ENCODE measurements at regions not wholly inside any gene's neighbourhood (a gene's known extent, or its start where the extent isn't known, plus 50 kb on each side); places are given as distances from the start of the nearest gene placed in this dataset.

DNA sequence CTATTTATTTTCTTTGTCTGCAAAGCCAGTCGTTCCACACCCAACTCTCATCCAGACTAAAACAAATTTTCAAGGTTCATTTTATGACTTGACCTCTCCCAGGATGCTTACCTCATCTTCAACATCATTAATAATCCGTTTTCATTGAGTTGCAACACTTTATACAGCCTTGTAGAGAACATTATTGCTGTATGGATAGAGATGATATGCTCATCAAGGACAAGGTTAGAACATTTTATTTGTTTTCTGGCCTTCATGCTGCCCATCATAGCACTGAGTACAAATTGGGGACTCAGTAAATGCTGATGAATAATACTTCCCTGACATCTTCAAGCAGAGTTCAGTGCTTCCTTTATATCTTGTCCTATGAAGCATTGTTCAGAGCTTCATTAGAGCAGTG, 120.2 kb downstream of the OXSM start:
- TF ChIP-seq, protein P1, sequence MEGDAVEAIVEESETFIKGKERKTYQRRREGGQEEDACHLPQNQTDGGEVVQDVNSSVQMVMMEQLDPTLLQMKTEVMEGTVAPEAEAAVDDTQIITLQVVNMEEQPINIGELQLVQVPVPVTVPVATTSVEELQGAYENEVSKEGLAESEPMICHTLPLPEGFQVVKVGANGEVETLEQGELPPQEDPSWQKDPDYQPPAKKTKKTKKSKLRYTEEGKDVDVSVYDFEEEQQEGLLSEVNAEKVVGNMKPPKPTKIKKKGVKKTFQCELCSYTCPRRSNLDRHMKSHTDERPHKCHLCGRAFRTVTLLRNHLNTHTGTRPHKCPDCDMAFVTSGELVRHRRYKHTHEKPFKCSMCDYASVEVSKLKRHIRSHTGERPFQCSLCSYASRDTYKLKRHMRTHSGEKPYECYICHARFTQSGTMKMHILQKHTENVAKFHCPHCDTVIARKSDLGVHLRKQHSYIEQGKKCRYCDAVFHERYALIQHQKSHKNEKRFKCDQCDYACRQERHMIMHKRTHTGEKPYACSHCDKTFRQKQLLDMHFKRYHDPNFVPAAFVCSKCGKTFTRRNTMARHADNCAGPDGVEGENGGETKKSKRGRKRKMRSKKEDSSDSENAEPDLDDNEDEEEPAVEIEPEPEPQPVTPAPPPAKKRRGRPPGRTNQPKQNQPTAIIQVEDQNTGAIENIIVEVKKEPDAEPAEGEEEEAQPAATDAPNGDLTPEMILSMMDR (IDR thresholded peaks at IDR 0.05) = no peak
- no peak for TF ChIP-seq ZFX (IDR thresholded peaks at IDR 0.05; ENCODE audit: borderline replicate concordance)
